Esophagus muscularis mucosa (tissue), 2 donors: ENCODE measurements at regions not wholly inside any gene's neighbourhood (a gene's known extent, or its start where the extent isn't known, plus 50 kb on each side); places are given as distances from the start of the nearest gene placed in this dataset.

Experiments
- POLR2A ChIP-seq: fragments of 450-650 bp; IDR thresholded peaks from one replicate; pipeline ENCODE4 v1.6.1; 2017; ENCODE audit warnings: antibody characterized with exemption, moderate library complexity, mild to moderate bottlenecking, low read depth
- POLR2AphosphoS5 ChIP-seq, 2 donors: sonication (generic); formaldehyde crosslinking; IDR thresholded peaks; one replicate each; pipeline ENCODE4 v1.6.1; 2017; ENCODE audit warnings: antibody characterized with exemption in 2 of 2

- TF ChIP-seq POLR2A (no peak), POLR2AphosphoS5 (IDR thresholded peaks at IDR 0.05) (no peak)
These were observed 454.9 kb downstream of the SOX9 start for GRCh38 chr17:72575542-72576233.
